ENCODE measurements at regions not wholly inside any gene's neighbourhood (a gene's known extent, or its start where the extent isn't known, plus 50 kb on each side); places are given as distances from the start of the nearest gene placed in this dataset.

GRCh38 chr6:67653561-67653960 lies 981.5 kb upstream of the ADGRB3 start:
- no peak for DNase-seq
- Histone ChIP-seq H3K4me1 (ENCODE audit: control insufficient read depth in 1 of 2, insufficient read depth in 2 of 2, low read length in 2 of 2) (no peaks in the 10 kb centered on the region), H3K27me3 (ENCODE audit: control insufficient read depth in 1 of 2, insufficient read depth in 2 of 2, low read length in 1 of 2) (no peaks in the 10 kb centered on the region), H3K36me3 (ENCODE audit: control insufficient read depth in 1 of 2, insufficient read depth in 2 of 2, low read length in 1 of 2) (no peaks in the 10 kb centered on the region), H3K4me3 (ENCODE audit: low read length in 2 of 2) (no peak overlapping the region), H3K27ac (ENCODE audit: low read depth in 1 of 2, low read length in 2 of 2) (no peak overlapping the region), H3K9me3 (ENCODE audit: control insufficient read depth, low read length) (no peaks in the 10 kb centered on the region)
- no peak for ATAC-seq (ENCODE audit: low FRiP score)
- 85 to 87% methylated on average over 3 of the region's 3 CpGs for WGBS, 2 donors
- intact Hi-C loops (cut with DNase I): no loop called here

DNA sequence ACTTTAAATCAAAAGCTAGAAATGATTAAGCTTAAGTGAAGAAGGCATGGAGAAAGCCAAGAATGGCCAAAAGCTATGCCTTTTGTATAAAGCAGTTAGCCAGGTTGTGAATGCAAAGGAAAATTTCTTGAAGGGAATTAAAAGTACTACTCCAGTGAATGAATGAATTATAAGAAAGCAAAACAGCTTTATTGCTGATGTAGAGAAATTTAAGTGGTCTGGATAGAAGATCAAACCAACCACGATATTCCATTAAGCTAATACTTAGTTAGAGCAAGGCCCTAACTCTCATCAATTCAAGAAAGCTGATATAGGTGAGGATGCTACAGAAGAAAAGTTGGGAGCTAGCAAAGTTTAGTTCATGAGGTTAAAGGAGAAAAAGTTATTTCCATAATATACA lies 988.5 kb upstream of the ADGRB3 start:
- intact Hi-C loops (cut with DNase I): no loop called here
- Histone ChIP-seq H3K9me3 (ENCODE audit: control insufficient read depth, low read length) (no peaks in the 10 kb centered on the region), H3K4me3 (ENCODE audit: low read length in 2 of 2) (no peak overlapping the region), H3K36me3 (ENCODE audit: control insufficient read depth in 1 of 2, insufficient read depth in 2 of 2, low read length in 1 of 2) (no peaks in the 10 kb centered on the region), H3K27me3 (ENCODE audit: control insufficient read depth in 1 of 2, insufficient read depth in 2 of 2, low read length in 1 of 2) (no peaks in the 10 kb centered on the region), H3K4me1 (ENCODE audit: control insufficient read depth in 1 of 2, insufficient read depth in 2 of 2, low read length in 2 of 2) (no peaks in the 10 kb centered on the region), H3K27ac (ENCODE audit: low read depth in 1 of 2, low read length in 2 of 2) (no peak overlapping the region)
- 93% methylated on average over 1 of the region's 1 CpG for WGBS, 2 donors
- DNase-seq (no peak), ATAC-seq (ENCODE audit: low FRiP score) (no peak)

- WGBS, 2 donors: 25 to 27% methylated on average over 1 of the region's 1 CpG
- Histone ChIP-seq H3K9me3 (ENCODE audit: control insufficient read depth, low read length) (no peaks in the 10 kb centered on the region), H3K36me3 (ENCODE audit: control insufficient read depth in 1 of 2, insufficient read depth in 2 of 2, low read length in 1 of 2) (no peaks in the 10 kb centered on the region), H3K27me3 (ENCODE audit: control insufficient read depth in 1 of 2, insufficient read depth in 2 of 2, low read length in 1 of 2) (no peaks in the 10 kb centered on the region), H3K4me3 (ENCODE audit: low read length in 2 of 2) (no peak overlapping the region), H3K4me1 (ENCODE audit: control insufficient read depth in 1 of 2, insufficient read depth in 2 of 2, low read length in 2 of 2) (no peaks in the 10 kb centered on the region), H3K27ac (ENCODE audit: low read depth in 1 of 2, low read length in 2 of 2) (no peak overlapping the region)
- ATAC-seq (ENCODE audit: low FRiP score) (no peak), DNase-seq (no peak)
- intact Hi-C loops (cut with DNase I): no loop called here
These were observed 991.8 kb upstream of the ADGRB3 start for GRCh38 chr6:67643281-67643680.

DNA sequence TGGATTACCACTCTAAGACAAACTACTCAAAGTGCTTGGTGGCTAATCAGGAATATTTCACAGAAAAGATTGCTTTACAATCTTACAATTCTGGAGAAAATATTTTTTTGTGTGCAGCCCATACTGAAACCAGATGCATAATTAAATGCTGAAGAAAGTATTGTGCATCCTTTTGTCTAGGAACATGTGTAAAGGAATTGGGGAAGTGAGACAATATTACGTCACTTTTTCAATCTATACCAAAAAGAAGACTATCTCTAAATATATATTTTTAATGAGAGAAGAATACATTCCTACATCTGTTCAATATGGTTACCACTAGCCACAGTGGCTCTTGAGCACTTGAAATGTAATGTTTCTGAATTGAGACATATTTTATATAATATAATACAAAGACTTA lies 992.5 kb upstream of the ADGRB3 start:
- WGBS, 2 donors: 90 to 91% methylated on average over 1 of the region's 1 CpG
- ATAC-seq (ENCODE audit: low FRiP score) (no peak), DNase-seq (no peak)
- H3K27ac ChIP-seq (ENCODE audit: low read depth in 1 of 2, low read length in 2 of 2): no peak overlapping the region
- intact Hi-C loops (cut with DNase I): no loop called here
- no peak overlapping the region for H3K4me3 ChIP-seq (ENCODE audit: low read length in 2 of 2)
- no peaks in the 10 kb centered on the region for H3K27me3 ChIP-seq (ENCODE audit: control insufficient read depth in 1 of 2, insufficient read depth in 2 of 2, low read length in 1 of 2)
- H3K36me3 ChIP-seq (ENCODE audit: control insufficient read depth in 1 of 2, insufficient read depth in 2 of 2, low read length in 1 of 2): no peaks in the 10 kb centered on the region
- H3K4me1 ChIP-seq (ENCODE audit: control insufficient read depth in 1 of 2, insufficient read depth in 2 of 2, low read length in 2 of 2): no peaks in the 10 kb centered on the region
- H3K9me3 ChIP-seq (ENCODE audit: control insufficient read depth, low read length): no peaks in the 10 kb centered on the region

- DNase-seq: no peak
- no peak overlapping the region for H3K4me3 ChIP-seq (ENCODE audit: low read length in 2 of 2)
- H3K4me1 ChIP-seq (ENCODE audit: control insufficient read depth in 1 of 2, insufficient read depth in 2 of 2, low read length in 2 of 2): no peaks in the 10 kb centered on the region
- no peak for ATAC-seq (ENCODE audit: low FRiP score)
- no peaks in the 10 kb centered on the region for H3K9me3 ChIP-seq (ENCODE audit: control insufficient read depth, low read length)
- no peaks in the 10 kb centered on the region for H3K27me3 ChIP-seq (ENCODE audit: control insufficient read depth in 1 of 2, insufficient read depth in 2 of 2, low read length in 1 of 2)
- no peaks in the 10 kb centered on the region for H3K36me3 ChIP-seq (ENCODE audit: control insufficient read depth in 1 of 2, insufficient read depth in 2 of 2, low read length in 1 of 2)
- intact Hi-C loops (cut with DNase I): no loop called here
- no peak overlapping the region for H3K27ac ChIP-seq (ENCODE audit: low read depth in 1 of 2, low read length in 2 of 2)
These were observed 994.6 kb upstream of the ADGRB3 start for GRCh38 chr6:67640484-67640883.

DNA sequence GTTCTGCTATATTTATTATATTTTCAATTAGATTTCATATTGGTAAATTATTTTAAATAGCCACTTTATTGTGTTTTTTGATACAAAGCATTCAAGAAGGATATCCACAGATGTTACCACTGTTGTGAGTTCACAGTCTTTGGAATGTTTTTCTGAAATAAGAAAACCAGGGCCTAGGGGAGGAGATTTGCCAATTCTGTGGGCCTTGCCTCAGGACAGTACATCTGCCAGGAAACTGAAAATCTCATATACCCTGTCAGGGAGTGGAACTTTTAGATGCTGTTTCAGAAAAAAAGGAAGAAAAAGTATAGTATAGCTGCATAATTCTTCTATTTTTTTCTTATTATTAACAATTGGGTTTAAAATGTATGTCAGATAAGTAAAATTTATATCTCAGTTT lies 995.9 kb upstream of the ADGRB3 start:
- H3K27ac ChIP-seq (ENCODE audit: low read depth in 1 of 2, low read length in 2 of 2): no peak overlapping the region
- intact Hi-C loops (cut with DNase I): no loop called here
- no peaks in the 10 kb centered on the region for H3K27me3 ChIP-seq (ENCODE audit: control insufficient read depth in 1 of 2, insufficient read depth in 2 of 2, low read length in 1 of 2)
- H3K9me3 ChIP-seq (ENCODE audit: control insufficient read depth, low read length): no peaks in the 10 kb centered on the region
- no peaks in the 10 kb centered on the region for H3K36me3 ChIP-seq (ENCODE audit: control insufficient read depth in 1 of 2, insufficient read depth in 2 of 2, low read length in 1 of 2)
- DNase-seq: no peak
- H3K4me3 ChIP-seq (ENCODE audit: low read length in 2 of 2): no peak overlapping the region
- ATAC-seq (ENCODE audit: low FRiP score): no peak
- H3K4me1 ChIP-seq (ENCODE audit: control insufficient read depth in 1 of 2, insufficient read depth in 2 of 2, low read length in 2 of 2): no peaks in the 10 kb centered on the region

- intact Hi-C loops (cut with DNase I): no loop called here
- H3K27ac ChIP-seq (ENCODE audit: low read depth in 1 of 2, low read length in 2 of 2): no peak overlapping the region
- no peaks in the 10 kb centered on the region for H3K36me3 ChIP-seq (ENCODE audit: control insufficient read depth in 1 of 2, insufficient read depth in 2 of 2, low read length in 1 of 2)
- no peak overlapping the region for H3K4me3 ChIP-seq (ENCODE audit: low read length in 2 of 2)
- H3K9me3 ChIP-seq (ENCODE audit: control insufficient read depth, low read length): no peaks in the 10 kb centered on the region
- ATAC-seq (ENCODE audit: low FRiP score) (no peak), DNase-seq (no peak)
- no peaks in the 10 kb centered on the region for H3K27me3 ChIP-seq (ENCODE audit: control insufficient read depth in 1 of 2, insufficient read depth in 2 of 2, low read length in 1 of 2)
- 90 to 94% methylated on average over 2 of the region's 2 CpGs for WGBS, 2 donors
- H3K4me1 ChIP-seq (ENCODE audit: control insufficient read depth in 1 of 2, insufficient read depth in 2 of 2, low read length in 2 of 2): peaks cover 0 to 1% of the 10 kb centered on the region in 2 donors
These were observed 1000.9 kb upstream of the ADGRB3 start for GRCh38 chr6:67634199-67634598.

GRCh38 chr6:67633058-67633457 lies 1002.0 kb upstream of the ADGRB3 start:
- intact Hi-C loops (cut with DNase I): no loop called here
- WGBS, 2 donors: 91 to 93% methylated on average over 3 of the region's 3 CpGs
- no peak for ATAC-seq (ENCODE audit: low FRiP score)

GRCh38 chr6:67630146-67630545 lies 1004.9 kb upstream of the ADGRB3 start:
- Histone ChIP-seq H3K36me3 (ENCODE audit: control insufficient read depth in 1 of 2, insufficient read depth in 2 of 2, low read length in 1 of 2) (no peaks in the 10 kb centered on the region), H3K9me3 (ENCODE audit: control insufficient read depth, low read length) (no peaks in the 10 kb centered on the region), H3K27me3 (ENCODE audit: control insufficient read depth in 1 of 2, insufficient read depth in 2 of 2, low read length in 1 of 2) (no peaks in the 10 kb centered on the region), H3K4me1 (ENCODE audit: control insufficient read depth in 1 of 2, insufficient read depth in 2 of 2, low read length in 2 of 2) (peaks cover 0 to 1% of the 10 kb centered on the region in 2 donors), H3K27ac (ENCODE audit: low read depth in 1 of 2, low read length in 2 of 2) (no peak overlapping the region), H3K4me3 (ENCODE audit: low read length in 2 of 2) (no peak overlapping the region)
- ATAC-seq (ENCODE audit: low FRiP score) (peak; percentile 44), DNase-seq (no peak)
- 3 to 6% methylated on average over 2 of the region's 2 CpGs for WGBS, 2 donors
- intact Hi-C loops (cut with DNase I): no loop called here

More at GRCh38 chr6:67633058-67633457, 1002.0 kb upstream of the ADGRB3 start:
- Histone ChIP-seq H3K27ac (ENCODE audit: low read depth in 1 of 2, low read length in 2 of 2) (no peak overlapping the region), H3K9me3 (ENCODE audit: control insufficient read depth, low read length) (no peaks in the 10 kb centered on the region), H3K36me3 (ENCODE audit: control insufficient read depth in 1 of 2, insufficient read depth in 2 of 2, low read length in 1 of 2) (no peaks in the 10 kb centered on the region), H3K4me1 (ENCODE audit: control insufficient read depth in 1 of 2, insufficient read depth in 2 of 2, low read length in 2 of 2) (peaks cover 0 to 1% of the 10 kb centered on the region in 2 donors), H3K27me3 (ENCODE audit: control insufficient read depth in 1 of 2, insufficient read depth in 2 of 2, low read length in 1 of 2) (no peaks in the 10 kb centered on the region), H3K4me3 (ENCODE audit: low read length in 2 of 2) (no peak overlapping the region)
- no peak for DNase-seq

All from aorta (tissue), 5 donors.